ENCODE measurements at regions not wholly inside any gene's neighbourhood (a gene's known extent, or its start where the extent isn't known, plus 50 kb on each side); places are given as distances from the start of the nearest gene placed in this dataset.

DNA sequence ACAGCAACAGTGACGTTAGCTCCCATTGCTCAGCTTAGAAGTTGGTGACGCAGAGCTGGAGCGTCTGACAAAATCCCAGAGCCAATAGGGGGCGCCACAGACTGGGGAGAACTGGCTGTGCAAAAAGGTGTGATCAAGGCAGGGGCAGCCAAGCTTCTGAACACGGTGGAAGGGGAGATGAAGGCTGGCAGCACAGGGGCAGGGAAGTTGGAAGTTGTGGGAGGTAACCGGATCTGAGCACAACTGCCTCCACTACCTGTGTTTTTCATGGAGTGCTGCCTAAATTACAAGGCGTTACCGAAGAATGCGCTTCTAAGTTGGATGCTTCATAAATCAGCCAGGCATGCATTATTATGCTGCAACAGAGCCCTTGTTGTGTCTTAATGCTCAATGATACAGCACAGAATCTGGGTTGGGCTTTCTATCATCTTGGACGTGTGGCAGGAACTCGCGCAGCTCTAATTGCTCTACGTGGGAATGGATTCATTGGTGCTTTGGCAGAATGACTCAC, 370.0 kb downstream of the SLC4A3 start:
- TF ChIP-seq, protein P1, sequence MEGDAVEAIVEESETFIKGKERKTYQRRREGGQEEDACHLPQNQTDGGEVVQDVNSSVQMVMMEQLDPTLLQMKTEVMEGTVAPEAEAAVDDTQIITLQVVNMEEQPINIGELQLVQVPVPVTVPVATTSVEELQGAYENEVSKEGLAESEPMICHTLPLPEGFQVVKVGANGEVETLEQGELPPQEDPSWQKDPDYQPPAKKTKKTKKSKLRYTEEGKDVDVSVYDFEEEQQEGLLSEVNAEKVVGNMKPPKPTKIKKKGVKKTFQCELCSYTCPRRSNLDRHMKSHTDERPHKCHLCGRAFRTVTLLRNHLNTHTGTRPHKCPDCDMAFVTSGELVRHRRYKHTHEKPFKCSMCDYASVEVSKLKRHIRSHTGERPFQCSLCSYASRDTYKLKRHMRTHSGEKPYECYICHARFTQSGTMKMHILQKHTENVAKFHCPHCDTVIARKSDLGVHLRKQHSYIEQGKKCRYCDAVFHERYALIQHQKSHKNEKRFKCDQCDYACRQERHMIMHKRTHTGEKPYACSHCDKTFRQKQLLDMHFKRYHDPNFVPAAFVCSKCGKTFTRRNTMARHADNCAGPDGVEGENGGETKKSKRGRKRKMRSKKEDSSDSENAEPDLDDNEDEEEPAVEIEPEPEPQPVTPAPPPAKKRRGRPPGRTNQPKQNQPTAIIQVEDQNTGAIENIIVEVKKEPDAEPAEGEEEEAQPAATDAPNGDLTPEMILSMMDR (conservative IDR thresholded peaks at IDR 0.05; ENCODE audit: low read depth, low read length), result peak; percentile 79
- DNase-seq (ENCODE audit: low read depth), result peak; percentile 20
- H3K4me3 ChIP-seq (ENCODE audit: low read depth, low read length), result no peak overlapping the region

GRCh38 chr2:219998107-219998506, 370.7 kb downstream of the SLC4A3 start:
- no peak for DNase-seq (ENCODE audit: low read depth)
- TF ChIP-seq, protein P1 (conservative IDR thresholded peaks at IDR 0.05; ENCODE audit: low read depth, low read length), result no peak
- no peak overlapping the region for H3K4me3 ChIP-seq (ENCODE audit: low read depth, low read length)

DNA sequence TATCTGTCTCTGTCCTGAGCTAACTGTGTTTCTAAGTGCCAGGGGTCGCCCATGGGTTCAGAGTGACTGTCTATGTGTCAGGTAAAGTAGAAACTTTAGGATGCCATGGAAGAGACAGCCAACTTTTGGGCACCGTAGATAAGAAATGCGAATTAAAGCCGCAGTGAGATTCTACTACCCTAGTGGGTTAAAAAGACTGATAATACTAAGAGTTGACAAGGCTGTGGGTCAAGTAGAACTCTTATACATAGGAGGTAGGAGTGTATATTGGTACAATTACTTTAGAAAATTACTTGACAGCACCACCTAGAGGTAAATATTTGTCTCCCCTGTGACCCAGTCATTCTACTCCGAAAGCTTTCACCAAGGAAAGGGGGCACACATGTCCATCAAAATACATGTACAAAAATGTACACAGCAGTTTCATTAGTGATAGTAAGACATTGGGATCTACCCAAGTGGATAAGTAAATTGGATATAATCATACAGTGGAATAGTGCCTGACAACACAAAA, 371.3 kb downstream of the SLC4A3 start:
- H3K4me3 ChIP-seq (ENCODE audit: low read depth, low read length), result no peak overlapping the region
- DNase-seq (ENCODE audit: low read depth), result no peak
- TF ChIP-seq, protein P1 (conservative IDR thresholded peaks at IDR 0.05; ENCODE audit: low read depth, low read length), result peak; percentile 20

DNA sequence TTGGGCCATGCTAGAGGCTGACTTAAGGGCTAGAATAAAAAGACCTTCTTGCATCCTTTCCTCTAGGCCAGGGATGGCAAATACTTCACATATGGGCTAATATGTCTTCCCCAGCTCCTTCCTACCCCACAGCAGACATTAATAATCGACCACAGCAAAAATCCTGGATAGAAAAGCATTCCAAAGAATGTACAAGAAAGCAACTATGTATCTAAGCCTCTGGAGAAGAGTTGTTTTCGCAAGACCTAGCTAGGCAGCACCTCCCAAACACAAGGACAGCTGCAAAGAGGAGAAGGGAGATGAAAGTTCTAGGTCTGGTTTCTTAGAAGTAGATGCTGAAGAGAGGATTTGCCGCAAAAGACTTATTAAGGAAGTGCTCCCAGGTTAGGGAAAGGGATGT, 372.6 kb downstream of the SLC4A3 start:
- no peak overlapping the region for H3K4me3 ChIP-seq (ENCODE audit: low read depth, low read length)
- TF ChIP-seq, protein P1 (conservative IDR thresholded peaks at IDR 0.05; ENCODE audit: low read depth, low read length), result no peak

GRCh38 chr2:220000586-220000985, 373.2 kb downstream of the SLC4A3 start:
- DNase-seq (ENCODE audit: low read depth), result no peak
- H3K4me3 ChIP-seq (ENCODE audit: low read depth, low read length), result no peak overlapping the region
- TF ChIP-seq, protein P1 (conservative IDR thresholded peaks at IDR 0.05; ENCODE audit: low read depth, low read length), result no peak

More for the DNA sequence above, 372.6 kb downstream of the SLC4A3 start:
- DNase-seq (ENCODE audit: low read depth), result no peak

GRCh38 chr2:220001751-220002150, 374.3 kb downstream of the SLC4A3 start:
- DNase-seq (ENCODE audit: low read depth), result no peak
- TF ChIP-seq, protein P1 (conservative IDR thresholded peaks at IDR 0.05; ENCODE audit: low read depth, low read length), result no peak

DNA sequence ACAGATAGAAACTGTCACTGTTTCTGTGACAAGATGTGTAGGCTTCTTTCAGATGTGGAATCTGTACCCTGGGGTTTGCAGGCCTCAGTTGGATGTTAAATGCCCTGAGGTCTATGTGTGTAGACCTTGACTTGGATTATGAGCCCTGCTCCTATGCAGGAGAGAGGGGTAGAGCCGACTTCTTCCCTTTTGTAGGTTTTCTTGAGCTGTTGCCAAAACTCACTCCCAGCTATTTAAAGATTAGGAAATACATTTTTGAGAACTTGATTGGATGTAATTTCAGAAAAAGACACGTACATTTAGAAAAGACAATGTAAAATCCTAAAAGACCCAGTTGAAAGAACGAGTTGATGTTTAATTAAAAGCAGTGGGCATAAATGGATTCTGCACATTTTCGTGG, 374.8 kb downstream of the SLC4A3 start:
- TF ChIP-seq, protein P1 (conservative IDR thresholded peaks at IDR 0.05; ENCODE audit: low read depth, low read length), result no peak
- no peak for DNase-seq (ENCODE audit: low read depth)
- H3K4me3 ChIP-seq (ENCODE audit: low read depth, low read length), result no peak overlapping the region

More at GRCh38 chr2:220001751-220002150, 374.3 kb downstream of the SLC4A3 start:
- H3K4me3 ChIP-seq (ENCODE audit: low read depth, low read length), result no peak overlapping the region
